HG03196 (cell line): ENCODE measurements at regions not wholly inside any gene's neighbourhood (a gene's known extent, or its start where the extent isn't known, plus 50 kb on each side); places are given as distances from the start of the nearest gene placed in this dataset.

Source experiments
- ATAC-seq: cut with Tn5 transposase; IDR thresholded peaks from one replicate; pipeline ENCODE4 v1.9.1; 2021; ENCODE audit not compliant: unreplicated experiment

- no peak for ATAC-seq
Observed at GRCh38 chr11:111194860-111195568, 50.5 kb upstream of the POU2AF2 start.

GRCh38 chr11:111193924-111194490, 51.5 kb upstream of the POU2AF2 start:
- no peak for ATAC-seq

DNA sequence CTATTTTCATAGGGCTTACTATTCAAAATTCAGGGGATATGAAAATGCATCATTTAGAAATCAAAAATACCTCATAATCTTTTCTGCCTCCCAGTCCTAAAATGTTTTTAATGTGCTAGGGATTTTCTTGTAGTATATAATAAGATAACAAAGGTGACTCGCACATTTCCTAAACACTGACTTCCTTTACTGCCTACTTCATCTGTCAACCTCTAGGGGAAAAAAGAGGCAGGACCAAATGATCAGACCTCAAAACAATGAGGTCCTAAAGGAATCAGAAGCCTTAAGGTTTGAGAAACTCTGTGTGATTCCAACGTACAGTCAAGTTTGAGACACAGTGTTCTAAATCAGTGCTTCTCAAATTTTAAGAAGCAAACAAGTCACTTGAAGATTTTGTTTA, 56.1 kb upstream of the POU2AF2 start:
- no peak for ATAC-seq

DNA sequence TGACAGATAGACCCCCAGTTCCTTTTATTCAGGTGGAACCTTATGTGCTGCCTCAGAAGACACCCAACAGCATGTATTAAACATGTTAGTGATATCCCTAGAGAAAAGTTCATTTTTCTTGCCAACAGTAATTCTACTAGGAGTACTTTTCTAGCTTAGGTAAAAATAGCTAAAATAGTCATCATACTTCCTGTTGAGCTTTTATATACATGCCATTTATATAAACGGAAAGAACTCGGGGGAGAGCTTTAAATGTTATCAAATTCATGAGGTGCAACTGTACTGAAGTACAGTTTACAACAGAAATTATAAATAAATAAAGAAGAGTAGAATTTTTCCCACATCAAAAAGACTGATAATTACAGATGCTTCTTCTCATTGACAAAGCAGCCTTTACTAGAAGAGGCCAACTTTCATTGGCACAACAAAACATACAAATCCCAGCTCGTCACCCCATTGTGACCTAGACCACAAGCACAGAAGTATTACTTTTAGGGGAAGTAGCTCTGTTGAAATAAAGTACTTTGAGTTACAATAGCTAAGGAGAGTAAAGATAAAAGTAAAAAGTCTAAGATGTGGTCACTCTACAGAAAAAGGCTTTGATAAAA, 59.1 kb upstream of the POU2AF2 start:
- ATAC-seq: no peak

GRCh38 chr11:111185266-111185665, 60.3 kb upstream of the POU2AF2 start:
- no peak for ATAC-seq

DNA sequence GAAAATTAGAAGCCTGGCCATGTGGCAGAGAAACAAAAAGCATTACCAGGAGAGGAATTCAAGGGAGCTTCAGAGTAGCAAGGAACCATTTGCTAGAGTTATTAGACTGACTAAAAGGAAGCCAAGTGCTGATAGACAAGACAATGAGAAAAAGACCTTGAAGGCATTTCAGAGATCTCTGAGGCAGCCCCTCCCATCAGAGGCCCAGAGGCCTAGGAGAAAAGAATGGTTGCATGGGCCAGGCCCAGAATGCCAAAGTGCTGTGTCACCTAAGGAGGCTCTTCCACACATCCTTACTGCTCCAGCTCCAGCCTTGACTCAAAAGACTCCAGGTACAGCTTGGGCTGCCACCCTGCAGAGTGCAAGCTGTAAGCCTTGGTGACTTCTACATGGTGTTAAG, 61.8 kb upstream of the POU2AF2 start:
- no peak for ATAC-seq

- no peak for ATAC-seq
Observed at GRCh38 chr11:111179184-111179910, 66.2 kb upstream of the POU2AF2 start.

- ATAC-seq: peak; percentile 81
Observed at GRCh38 chr11:111177037-111177871, 68.3 kb upstream of the POU2AF2 start.

DNA sequence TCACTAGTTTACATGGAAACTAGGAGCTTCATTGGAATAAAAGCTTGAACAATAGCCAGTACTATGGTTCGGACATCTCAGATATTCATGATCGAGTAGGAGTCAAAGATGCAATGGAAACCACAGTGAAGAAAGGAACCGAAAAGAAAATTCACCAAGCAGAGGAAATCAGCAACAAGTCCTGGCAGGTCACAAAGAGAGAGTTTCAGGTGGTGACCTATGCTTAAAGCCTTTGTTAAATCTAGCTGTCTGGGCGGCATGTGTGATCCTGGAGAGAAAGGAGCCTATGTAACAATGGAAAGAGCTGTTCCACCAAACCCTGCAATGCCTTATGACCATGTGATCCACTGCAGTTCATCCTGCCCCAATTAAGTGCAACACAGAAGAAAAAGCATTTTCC, 68.9 kb upstream of the POU2AF2 start:
- peak; percentile 43 for ATAC-seq

DNA sequence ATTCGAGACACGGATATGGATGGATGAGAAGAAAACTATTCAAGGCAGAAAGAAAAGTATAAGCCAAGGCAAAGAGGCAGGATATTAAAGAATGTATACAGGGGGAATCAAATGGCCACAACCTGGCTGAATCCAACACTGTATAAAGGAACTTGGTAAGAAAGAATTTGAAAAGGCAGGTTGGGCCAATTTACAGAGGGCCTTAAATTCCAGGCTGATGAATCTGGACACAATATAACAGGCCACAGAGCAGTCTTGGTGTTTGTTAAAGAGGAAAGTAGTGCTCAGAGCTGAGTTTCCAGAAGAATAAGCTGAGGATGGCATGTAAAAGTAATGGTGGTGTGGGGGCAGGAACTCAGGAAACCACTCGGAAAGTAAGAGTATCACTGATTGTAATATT, 72.3 kb upstream of the POU2AF2 start:
- ATAC-seq: no peak

GRCh38 chr11:111172321-111172862, 73.1 kb upstream of the POU2AF2 start:
- ATAC-seq: no peak

DNA sequence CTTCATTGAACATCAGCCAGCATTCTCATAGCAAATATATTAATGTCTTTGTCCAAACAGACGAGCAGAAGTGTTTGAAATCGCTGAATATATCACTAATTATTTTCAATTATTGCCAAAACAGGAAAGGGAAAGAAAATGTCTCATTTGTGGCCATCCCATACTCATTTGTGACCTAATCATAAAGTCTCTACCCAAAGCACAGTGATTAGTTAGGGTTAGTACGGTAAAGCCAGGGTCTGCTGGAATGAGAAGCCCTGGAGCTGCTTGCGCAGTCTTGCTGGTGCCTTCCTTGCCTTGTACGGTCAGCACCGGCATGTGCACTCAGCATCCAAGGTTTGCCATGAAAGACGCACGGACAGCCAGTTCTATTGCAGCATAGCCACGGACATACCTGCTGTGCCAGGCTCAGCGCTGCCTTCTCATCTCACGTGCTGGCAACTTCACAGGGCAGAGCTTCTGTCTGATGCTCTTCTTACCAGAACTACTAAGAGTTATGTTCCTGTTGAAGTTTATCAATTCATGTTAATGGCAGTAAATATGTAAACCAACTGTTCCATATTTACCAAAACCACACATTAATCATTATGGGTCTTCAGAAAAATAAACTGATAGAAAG, 74.7 kb upstream of the POU2AF2 start:
- no peak for ATAC-seq

DNA sequence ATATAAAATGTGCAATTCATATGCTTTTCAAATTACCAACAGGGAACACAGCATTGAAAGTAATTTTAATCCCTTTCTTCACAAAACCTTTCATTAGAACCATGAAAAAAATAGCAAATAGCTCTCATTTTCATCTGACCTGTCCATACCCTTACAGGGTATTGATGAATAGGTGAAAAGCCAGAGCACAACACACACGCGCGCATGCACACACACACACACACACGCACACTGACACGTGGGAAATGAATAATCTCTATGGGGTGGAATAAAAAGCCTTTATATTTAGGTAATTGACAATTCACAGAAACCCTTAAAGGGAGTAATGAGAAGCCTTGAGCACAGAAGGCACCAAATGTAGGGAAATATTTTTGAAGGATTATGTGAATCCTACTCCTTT, 76.2 kb upstream of the POU2AF2 start:
- no peak for ATAC-seq

DNA sequence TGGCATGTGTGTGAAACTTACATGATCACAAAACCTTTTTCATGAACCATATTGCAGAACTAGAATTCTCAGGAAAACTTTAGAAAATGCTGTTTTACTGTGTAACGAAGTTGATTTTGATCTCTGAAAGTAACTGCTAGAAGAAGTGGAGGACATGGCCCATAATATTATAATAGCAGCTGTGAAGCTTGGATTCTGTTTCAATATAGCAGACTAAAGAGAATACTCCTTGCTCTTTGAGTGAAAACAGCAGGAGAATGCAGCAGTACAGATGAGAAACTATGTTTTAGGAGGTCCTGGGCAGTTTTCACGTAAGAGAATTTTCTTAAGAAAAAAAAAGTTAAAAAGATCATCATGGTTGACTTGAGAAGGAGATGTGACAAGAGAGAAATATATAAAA, 76.7 kb upstream of the POU2AF2 start:
- no peak for ATAC-seq

GRCh38 chr11:111167666-111168065, 77.9 kb upstream of the POU2AF2 start:
- ATAC-seq: no peak

GRCh38 chr11:111166598-111166997, 78.9 kb upstream of the POU2AF2 start:
- ATAC-seq: no peak

DNA sequence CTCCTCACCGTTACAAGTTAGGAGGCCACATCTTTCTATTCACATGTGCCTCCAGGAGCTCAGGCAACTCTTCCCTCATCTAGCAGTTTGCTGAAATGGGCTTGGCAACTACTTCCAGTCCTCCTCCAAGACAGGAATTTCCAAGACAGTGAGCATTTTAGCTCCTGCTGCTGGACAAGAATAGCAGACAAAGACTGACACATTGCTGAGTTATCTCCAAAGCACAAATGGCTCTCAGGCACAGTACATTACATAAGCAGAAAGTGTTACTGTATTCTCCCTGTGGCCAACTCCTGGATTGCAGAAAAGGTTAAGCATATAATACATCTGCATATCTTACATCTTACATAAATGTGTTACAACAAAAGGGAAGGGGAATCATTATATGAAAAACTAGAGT, 83.2 kb upstream of the POU2AF2 start:
- ATAC-seq: no peak

DNA sequence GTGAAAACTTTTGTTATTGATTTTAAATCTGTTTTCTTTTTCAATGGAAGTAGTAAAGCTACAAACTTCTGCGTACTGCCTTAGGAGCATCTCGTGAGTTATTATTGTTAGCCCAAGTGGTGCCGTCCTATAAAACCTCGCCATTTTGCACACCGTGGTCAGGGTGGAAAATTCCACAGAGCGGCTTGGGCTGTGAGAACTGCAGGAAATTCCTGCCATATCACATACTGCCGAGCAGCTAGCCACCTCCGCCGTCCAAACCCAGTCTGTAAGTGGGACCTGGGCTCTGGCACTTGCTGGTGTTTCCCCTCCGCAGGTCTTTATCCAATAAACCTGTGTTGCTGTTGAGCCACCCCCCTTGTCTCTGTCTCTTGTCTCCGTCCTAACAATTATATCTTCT, 88.0 kb upstream of the POU2AF2 start:
- no peak for ATAC-seq

GRCh38 chr11:111155021-111155420, 90.5 kb upstream of the POU2AF2 start:
- no peak for ATAC-seq

GRCh38 chr11:111153194-111153593, 92.3 kb upstream of the POU2AF2 start:
- no peak for ATAC-seq
